Natural killer cell (primary cell): ENCODE measurements at regions not wholly inside any gene's neighbourhood (a gene's known extent, or its start where the extent isn't known, plus 50 kb on each side); places are given as distances from the start of the nearest gene placed in this dataset.

Experiments used
- ATAC-seq, 3 donors: fragments of 150-1000 bp in 2 of 3; fragments of 200-7000 bp in 1 of 3; cut with Tn5 transposase; 1 replicate in 1 of 3; 2 replicates in 2 of 3; pipeline ENCODE4 v1.10.0; 2021; ENCODE audit warnings: mild to moderate bottlenecking in 2 of 3, moderate library complexity in 2 of 3
- DNase-seq, 2 donors: peaks; one replicate each; pipeline versions ENCODE4 v3.0.0 to v3.0.0-alpha.2; 2013 to 2021; ENCODE audit warnings: mixed read lengths in 1 of 2
- H3K27ac ChIP-seq: one replicate; pipeline ENCODE4 v1.5.1; 2013; ENCODE audit warnings: mild to moderate bottlenecking, low read length
- H3K27me3 ChIP-seq: one replicate; pipeline ENCODE4 v1.6.1; 2013; ENCODE audit warnings: low read length; ENCODE audit not compliant: control insufficient read depth, insufficient read depth
- H3K36me3 ChIP-seq: one replicate; pipeline ENCODE4 v1.6.1; 2013; ENCODE audit warnings: low read length; ENCODE audit not compliant: control insufficient read depth, insufficient read depth
- H3K4me1 ChIP-seq: one replicate; pipeline ENCODE4 v1.6.1; 2013; ENCODE audit warnings: low read length; ENCODE audit not compliant: control insufficient read depth, insufficient read depth
- H3K4me3 ChIP-seq: one replicate; pipeline ENCODE4 v1.5.1; 2013; ENCODE audit warnings: low read length
- H3K9me3 ChIP-seq: one replicate; pipeline ENCODE4 v1.6.1; 2013; ENCODE audit warnings: low read length; ENCODE audit not compliant: control insufficient read depth, insufficient read depth
- H3K27ac Mint-ChIP-seq, 2 donors: one replicate each; pipeline ENCODE4 v1.8.0; 2022; ENCODE audit warnings: mild to moderate bottlenecking in 2 of 2, mixed read lengths in 2 of 2, moderate library complexity in 1 of 2
- H3K27me3 Mint-ChIP-seq, 2 donors: one replicate each; pipeline ENCODE4 v1.8.0; 2022; ENCODE audit warnings: low read depth in 2 of 2, mixed read lengths in 2 of 2
- H3K36me3 Mint-ChIP-seq: one replicate; pipeline ENCODE4 v1.8.0; 2022; ENCODE audit warnings: mixed read lengths
- H3K4me1 Mint-ChIP-seq, 2 donors: one replicate each; pipeline ENCODE4 v1.8.0; 2022; ENCODE audit warnings: mixed read lengths in 2 of 2
- H3K4me3 Mint-ChIP-seq: one replicate; pipeline ENCODE4 v1.8.0; 2022; ENCODE audit warnings: mild to moderate bottlenecking, moderate library complexity, mixed read lengths
- H3K9me3 Mint-ChIP-seq, 2 donors: one replicate each; pipeline ENCODE4 v1.8.0; 2022; ENCODE audit warnings: mixed read lengths in 2 of 2
- CTCF ChIP-seq: fragments of 200-600 bp; IDR thresholded peaks from one replicate; pipeline ENCODE4 v1.8.0; 2022; ENCODE audit warnings: antibody characterized with exemption
- WGBS: methylation state at CpG from one replicate; pipeline ENCODE4 v1.1.7; 2013; ENCODE audit warnings: missing lambda C conversion rate; ENCODE audit not compliant: insufficient coverage; 5-methylcytosine and 5-hydroxymethylcytosine counted together
- intact Hi-C: fragments of 100-400 bp; cut with micrococcal nuclease; formaldehyde crosslinking; loops from one replicate; pipeline ENCODE4 v1.14.2; 2022

DNA sequence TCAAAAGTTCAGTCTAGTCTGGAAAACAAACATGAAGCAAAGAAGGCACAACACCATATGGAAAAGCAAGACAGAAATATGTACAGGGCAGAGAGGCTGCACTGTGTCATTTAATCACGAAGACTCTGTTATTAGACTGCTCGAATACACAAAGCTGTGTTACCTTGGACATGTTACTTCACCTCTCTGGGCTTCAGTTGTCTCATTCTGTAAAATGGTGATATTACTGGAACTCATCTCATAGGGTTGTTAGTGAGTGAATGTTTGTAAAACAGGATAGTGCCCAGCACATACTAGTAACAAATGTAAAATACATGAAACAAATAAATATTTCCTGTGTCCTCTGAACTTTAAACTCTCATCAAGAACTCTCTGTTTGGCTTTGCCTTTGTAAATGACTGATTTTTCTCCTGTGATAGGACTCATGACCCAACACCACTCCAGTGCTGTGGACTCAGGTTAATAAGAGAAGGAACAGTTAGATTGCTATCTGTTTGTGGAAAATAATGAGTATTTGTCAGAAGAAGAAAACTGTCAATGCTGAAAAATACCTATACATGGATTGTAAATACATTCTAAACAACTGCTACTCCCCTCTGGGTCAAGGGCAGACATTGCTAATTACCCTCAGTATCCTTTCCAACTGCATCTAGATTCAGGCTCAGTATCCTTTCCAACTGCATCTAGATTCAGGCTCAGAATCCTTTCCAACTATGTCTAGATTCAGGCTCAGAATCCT, 62.3 kb downstream of the ZIC5 start:
- no peaks in the 10 kb centered on the region for H3K9me3 ChIP-seq
- no peak overlapping the region for H3K27ac Mint-ChIP-seq
- no peak overlapping the region for H3K4me3 ChIP-seq
- H3K4me3 Mint-ChIP-seq = no peak overlapping the region
- 98% methylated on average over 2 of the region's 2 CpGs for WGBS
- TF ChIP-seq CTCF = no peak
- H3K27me3 ChIP-seq = no peaks in the 10 kb centered on the region
- no peaks in the 10 kb centered on the region for H3K4me1 Mint-ChIP-seq
- H3K27ac ChIP-seq = no peak overlapping the region
- ATAC-seq = no peak
- peaks cover 33 to 38% of the 10 kb centered on the region in 2 donors for H3K27me3 Mint-ChIP-seq
- H3K36me3 Mint-ChIP-seq = no peaks in the 10 kb centered on the region
- DNase-seq = no peak
- H3K36me3 ChIP-seq = no peaks in the 10 kb centered on the region
- H3K4me1 ChIP-seq = peaks cover 8% of the 10 kb centered on the region
- no peaks in the 10 kb centered on the region for H3K9me3 Mint-ChIP-seq
- intact Hi-C loops = no loop called here

GRCh38 chr13:99908140-99908803, 63.3 kb downstream of the ZIC5 start:
- peaks cover 8% of the 10 kb centered on the region for H3K4me1 ChIP-seq
- no peak overlapping the region for H3K27ac Mint-ChIP-seq
- no peaks in the 10 kb centered on the region for H3K27me3 ChIP-seq
- 80% methylated on average over 5 of the region's 5 CpGs for WGBS
- TF ChIP-seq CTCF = no peak
- H3K9me3 ChIP-seq = no peaks in the 10 kb centered on the region
- no peaks in the 10 kb centered on the region for H3K36me3 ChIP-seq
- no peaks in the 10 kb centered on the region for H3K9me3 Mint-ChIP-seq
- H3K27me3 Mint-ChIP-seq = peaks cover 31 to 42% of the 10 kb centered on the region in 2 donors
- H3K4me3 ChIP-seq = no peak overlapping the region
- ATAC-seq (no peak), DNase-seq (no peak)
- no peaks in the 10 kb centered on the region for H3K36me3 Mint-ChIP-seq
- no peak overlapping the region for H3K4me3 Mint-ChIP-seq
- H3K4me1 Mint-ChIP-seq = no peaks in the 10 kb centered on the region
- H3K27ac ChIP-seq = no peak overlapping the region
- intact Hi-C loops = no loop called here

DNA sequence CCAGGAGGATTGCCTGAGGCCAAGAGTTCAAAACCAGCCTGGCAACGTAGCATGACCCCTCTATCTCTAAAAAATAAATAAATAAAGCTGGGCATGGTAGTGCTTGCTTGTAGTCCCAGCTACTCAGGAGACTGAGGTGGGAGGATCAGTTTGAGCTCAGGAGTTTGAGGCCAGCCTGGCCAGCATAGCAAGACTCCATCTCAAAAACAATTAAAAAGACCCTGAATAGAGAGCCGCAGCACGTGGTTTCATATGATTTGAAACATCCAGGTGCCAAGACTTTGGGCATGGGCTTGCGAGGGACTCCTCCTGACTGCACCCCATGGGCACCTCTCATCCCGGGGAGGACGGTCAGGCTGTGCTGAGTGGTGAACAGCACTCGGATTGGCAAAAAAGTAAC, 63.9 kb downstream of the ZIC5 start:
- TF ChIP-seq CTCF = no peak
- no peak overlapping the region for H3K27ac ChIP-seq
- 89% methylated on average over 7 of the region's 7 CpGs for WGBS
- H3K27me3 ChIP-seq = no peaks in the 10 kb centered on the region
- Mint-ChIP-seq H3K27me3 (peaks cover 32 to 49% of the 10 kb centered on the region in 2 donors), H3K4me3 (no peak overlapping the region), H3K9me3 (no peaks in the 10 kb centered on the region), H3K27ac (no peak overlapping the region), H3K36me3 (no peaks in the 10 kb centered on the region), H3K4me1 (no peaks in the 10 kb centered on the region)
- intact Hi-C loops = no loop called here
- H3K4me3 ChIP-seq = no peak overlapping the region
- H3K4me1 ChIP-seq = peaks cover 8% of the 10 kb centered on the region
- no peaks in the 10 kb centered on the region for H3K9me3 ChIP-seq
- no peak for ATAC-seq
- H3K36me3 ChIP-seq = no peaks in the 10 kb centered on the region
- no peak for DNase-seq
